HL-60 (cell line): ENCODE measurements at regions not wholly inside any gene's neighbourhood (a gene's known extent, or its start where the extent isn't known, plus 50 kb on each side); places are given as distances from the start of the nearest gene placed in this dataset.

Experiments
- CTCF ChIP-seq: IDR thresholded peaks from one replicate; pipeline ENCODE4 v1.5.1; 2011; ENCODE audit warnings: low read length, control low read depth, inconsistent platforms; ENCODE audit not compliant: insufficient read depth
- POLR2AphosphoS5 ChIP-seq: IDR thresholded peaks from 2 replicates; pipeline ENCODE4 v1.6.1; 2012; ENCODE audit warnings: low read depth

DNA sequence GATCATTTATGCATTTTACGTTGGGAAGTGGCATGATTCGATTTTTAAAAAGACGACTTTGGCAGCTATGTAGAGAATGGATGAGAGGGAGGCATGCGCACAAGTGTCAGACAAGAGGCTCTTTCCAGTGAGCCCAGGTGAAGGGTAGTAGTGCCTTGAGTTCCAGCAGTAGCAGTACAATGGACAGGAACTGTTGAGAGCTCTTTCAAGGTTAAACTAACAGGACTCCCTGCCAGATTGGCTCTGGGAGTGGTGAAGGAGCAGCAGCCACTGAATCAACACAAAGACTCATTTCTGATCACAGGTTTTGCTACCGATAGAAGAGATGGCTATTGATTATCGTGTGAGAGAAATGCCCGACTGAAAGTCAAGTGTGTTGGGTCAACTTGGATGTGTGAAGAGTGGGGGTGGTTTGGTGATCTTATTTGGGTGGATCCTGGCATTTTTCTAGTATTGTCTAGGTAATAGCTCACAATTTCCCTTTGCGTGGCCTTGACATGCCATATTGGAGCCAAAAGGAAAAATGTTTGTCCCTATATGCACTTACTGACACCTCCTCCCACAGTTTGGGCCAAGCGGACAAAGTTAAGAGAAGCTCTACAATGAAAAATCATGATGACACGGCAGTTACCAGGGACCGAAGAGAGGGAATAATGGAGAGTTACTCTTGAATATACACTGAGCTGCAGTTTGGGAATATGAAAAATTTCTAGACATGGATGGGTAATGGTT is 81.6 kb upstream of the MDFIC2 start:
- TF ChIP-seq CTCF (no peak), POLR2AphosphoS5 (no peak)
